Ureter (tissue), 1 donor: ENCODE measurements at regions not wholly inside any gene's neighbourhood (a gene's known extent, or its start where the extent isn't known, plus 50 kb on each side); places are given as distances from the start of the nearest gene placed in this dataset.
"Not testable (repeated sequence)": the region's sequence is repeated elsewhere in the genome, so short reads cannot be mapped to it uniquely, and the experiment has no call there.

Experiments used
- DNase-seq: peaks from one replicate; pipeline ENCODE4 v3.0.0-alpha.2; 2020; ENCODE audit warnings: low spot score
- donor health status: DM: yes; HTN: yes; CAD: no.

GRCh38 chr18:78800102-78800851 is 179.3 kb upstream of the SALL3 start:
- DNase-seq: not testable (repeated sequence)

DNA sequence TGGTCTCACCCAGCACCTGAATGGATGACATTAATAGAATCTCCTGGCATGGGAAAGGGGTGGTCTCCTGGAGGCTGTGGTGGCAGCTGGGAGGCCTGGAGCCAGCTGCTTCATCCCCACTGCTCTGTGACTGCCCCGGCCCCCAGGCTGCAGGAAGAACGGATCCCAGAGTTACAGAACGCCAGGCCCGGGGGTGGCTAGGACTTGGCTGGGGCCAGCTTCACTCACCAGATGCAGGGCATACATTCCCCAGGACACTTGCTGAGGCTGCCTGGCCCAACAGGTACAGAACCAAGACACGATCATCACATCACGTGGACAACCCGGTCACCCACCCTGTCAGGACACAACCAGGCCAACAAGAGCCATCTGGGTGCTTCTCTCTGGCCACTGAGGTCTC is 178.6 kb upstream of the SALL3 start:
- DNase-seq: no peak

- DNase-seq: no peak
Measured at GRCh38 chr18:78803104-78803503, 176.5 kb upstream of the SALL3 start.

GRCh38 chr18:78804206-78805030 is 175.2 kb upstream of the SALL3 start:
- DNase-seq: no peak

DNA sequence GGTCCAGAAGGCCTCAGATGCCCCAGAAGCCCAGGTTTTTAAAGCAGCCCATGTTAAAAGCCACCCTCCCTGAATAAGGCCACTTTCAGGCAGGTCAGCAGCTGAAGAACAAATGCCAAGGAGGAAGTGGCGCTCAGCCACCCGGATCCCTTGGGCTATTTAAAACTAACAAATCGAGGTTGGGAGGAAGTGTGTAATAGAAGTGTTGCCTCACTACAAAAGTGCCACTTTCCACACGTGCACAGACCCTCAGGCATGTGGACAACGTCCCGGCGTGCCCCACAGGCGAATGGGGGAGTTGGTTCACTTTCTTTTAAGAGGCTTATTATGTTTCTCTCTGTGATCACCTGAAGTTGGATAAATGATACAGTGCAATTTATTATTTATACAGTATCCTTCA is 173.8 kb upstream of the SALL3 start:
- no peak for DNase-seq

DNA sequence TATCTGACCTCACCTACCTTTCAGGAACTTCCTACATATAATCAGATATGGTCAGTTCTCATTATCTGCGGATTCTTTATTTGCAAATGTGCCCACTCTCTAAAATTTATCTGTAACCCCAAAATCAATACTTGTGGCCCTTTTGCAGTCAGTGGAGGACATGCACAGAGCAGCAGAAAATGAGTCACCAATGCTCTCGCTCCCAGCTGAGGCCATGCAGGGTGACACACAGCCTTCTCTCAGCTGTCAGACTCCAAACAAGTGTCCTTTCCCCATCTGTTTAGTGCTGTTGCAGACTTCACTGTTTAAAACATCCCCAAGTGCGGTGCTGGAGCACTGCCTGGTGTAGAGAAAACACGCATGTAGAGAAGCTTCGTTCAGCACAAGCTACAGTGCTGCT is 171.9 kb upstream of the SALL3 start:
- DNase-seq: no peak

- no peak for DNase-seq
Measured at GRCh38 chr18:78809845-78810244, 169.8 kb upstream of the SALL3 start.

DNA sequence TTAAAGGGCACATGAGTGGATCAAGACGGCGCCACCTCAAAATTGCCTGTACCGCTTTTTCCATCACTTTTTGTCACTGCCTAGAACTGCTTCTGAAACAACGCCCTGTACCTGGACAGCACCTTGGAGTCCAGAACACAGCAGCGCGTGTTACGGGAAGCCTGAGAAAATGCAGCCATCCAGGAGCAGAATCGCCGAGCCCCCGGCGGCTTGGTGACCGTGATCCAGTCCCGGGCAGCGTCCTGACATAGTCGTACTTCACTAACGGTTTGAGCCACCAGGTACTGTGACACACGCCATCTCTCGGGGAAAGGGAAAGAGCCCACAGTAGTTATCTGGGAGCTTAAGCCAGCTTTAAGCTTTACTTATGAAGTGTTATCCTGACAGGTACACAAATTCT is 168.9 kb upstream of the SALL3 start:
- DNase-seq: no peak

DNA sequence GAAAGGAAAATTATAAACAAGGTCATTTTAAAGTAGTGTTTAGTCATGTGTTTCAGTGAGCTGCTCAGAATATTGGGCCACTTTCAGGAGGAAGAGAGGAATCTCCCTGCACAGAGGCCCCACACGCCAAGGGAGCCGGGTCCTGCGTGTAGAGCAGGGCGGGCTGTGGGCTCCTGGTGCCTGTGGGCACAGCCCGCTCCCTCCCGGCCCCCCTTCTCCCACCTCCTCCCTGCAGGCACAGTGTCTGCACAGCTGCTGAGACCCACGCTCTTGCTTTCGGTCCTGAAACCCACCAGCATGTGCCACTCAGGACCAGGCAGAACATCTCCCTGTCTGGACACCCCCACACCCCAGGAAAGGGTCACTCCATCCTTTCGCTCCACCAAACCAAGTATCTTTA is 167.6 kb upstream of the SALL3 start:
- no peak for DNase-seq

DNA sequence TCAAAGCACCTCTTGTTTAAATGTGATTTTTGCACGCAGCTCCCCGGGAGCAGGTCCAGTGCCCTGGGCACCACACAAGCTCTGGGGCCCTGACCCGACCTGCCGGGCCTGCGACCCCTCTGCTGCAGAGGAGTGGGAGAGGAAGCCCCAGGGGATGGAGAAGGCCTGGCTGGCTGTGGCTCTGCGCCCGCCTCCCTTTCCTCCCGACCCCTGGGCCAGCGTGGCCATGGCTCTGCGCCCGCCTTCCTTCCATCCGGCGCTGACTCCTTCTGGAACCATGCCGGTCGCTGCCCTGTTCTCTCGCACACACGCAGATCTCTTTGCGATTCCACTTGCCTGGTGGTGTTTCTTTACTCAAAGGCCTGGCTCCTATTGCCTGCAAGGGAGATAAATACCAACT is 166.5 kb upstream of the SALL3 start:
- DNase-seq: no peak

DNA sequence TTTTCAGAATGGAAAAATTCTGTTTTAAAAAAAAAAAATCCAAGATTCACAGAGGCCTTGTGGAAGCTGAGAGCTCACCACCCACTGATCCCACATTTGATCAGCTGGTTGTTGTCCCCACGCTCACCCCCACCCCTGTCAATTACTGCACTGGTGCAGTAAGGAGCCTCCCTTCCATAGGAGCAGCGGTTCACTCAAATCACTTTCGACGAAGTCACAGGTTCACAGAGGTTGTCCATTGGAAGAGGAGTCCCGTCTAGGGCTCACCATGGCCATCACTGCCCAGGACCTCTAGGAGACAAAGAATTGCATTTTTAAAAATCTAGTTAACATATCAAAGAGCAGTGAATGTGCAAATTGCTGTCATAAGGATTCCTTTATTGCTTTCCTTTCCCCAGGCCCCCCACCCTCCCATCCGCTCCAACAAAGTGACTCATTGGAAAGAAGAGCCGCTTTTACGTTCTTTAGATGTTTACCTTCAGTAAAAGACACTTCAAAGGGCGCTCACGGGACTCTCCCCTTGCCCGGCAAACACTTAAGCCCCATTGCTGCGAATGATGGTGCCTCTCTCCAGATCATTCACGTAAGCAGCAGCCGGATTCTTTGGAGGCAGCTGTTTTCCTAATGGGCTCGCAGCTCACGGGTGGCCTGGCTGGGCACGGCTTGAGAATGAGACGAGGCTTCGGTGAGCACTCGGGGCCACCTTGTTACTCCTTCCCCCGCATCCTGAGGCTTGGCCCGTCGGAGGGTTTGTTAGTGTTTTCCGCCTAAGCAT is 165.5 kb upstream of the SALL3 start:
- DNase-seq: no peak

- DNase-seq: no peak
Measured at GRCh38 chr18:78814766-78815165, 164.9 kb upstream of the SALL3 start.

DNA sequence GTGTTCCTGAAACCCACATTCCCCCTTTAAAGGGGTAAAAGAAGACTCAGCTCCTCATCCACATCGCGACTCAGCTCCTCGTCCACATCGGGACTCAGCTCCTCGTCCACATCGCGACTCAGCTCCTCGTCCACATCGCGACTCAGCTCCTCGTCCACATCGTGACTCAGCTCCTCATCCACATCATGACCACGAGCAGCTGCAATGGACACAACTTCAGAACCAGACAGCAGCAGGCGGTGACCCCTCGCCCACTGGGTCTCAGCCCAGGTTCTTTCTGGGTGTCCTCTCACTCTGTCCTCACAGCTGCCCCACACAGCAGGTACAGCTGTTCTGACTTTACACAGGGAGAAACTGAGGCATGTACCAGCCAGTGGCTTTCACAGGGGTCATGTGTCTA is 163.5 kb upstream of the SALL3 start:
- DNase-seq: no peak

DNA sequence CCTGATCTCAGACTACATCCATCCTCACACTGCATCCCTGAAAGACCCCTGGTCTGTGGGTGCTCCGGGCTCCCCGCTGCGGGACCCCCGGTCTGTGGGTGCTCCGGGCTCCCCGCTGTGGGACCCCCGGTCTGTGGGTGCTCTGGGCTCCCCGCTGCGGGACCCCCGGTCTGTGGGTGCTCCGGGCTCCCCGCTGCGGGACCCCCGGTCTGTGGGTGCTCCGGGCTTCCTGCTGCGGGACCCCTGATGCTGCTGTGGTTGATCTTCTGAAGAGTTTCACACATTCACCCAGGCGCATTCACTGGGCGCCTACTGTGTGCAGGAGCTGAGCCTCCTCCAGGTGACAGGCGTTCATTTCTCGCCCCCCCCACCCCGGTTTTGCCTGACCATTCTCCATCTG is 162.7 kb upstream of the SALL3 start:
- no peak for DNase-seq

GRCh38 chr18:78818495-78818894 is 161.1 kb upstream of the SALL3 start:
- DNase-seq: no peak

DNA sequence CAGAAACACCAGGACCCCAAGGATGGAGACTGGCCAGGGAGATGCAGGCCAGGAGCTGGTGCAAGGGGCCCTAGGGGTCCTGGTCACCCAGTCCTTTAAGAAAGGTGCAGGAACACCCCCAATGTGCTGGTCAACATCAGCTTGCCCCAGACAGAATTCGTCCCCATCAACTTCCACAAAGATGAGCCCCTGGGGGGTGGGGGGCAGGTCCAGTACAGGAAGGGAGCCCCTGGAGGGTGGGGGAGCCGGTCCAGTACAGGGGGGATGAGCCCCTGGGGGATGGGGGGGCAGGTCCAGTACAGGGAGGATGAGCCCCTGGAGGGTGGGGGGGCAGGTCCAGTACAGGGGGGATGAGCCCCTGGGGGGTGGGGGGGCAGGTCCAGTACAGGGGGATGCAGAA is 160.7 kb upstream of the SALL3 start:
- no peak for DNase-seq

DNA sequence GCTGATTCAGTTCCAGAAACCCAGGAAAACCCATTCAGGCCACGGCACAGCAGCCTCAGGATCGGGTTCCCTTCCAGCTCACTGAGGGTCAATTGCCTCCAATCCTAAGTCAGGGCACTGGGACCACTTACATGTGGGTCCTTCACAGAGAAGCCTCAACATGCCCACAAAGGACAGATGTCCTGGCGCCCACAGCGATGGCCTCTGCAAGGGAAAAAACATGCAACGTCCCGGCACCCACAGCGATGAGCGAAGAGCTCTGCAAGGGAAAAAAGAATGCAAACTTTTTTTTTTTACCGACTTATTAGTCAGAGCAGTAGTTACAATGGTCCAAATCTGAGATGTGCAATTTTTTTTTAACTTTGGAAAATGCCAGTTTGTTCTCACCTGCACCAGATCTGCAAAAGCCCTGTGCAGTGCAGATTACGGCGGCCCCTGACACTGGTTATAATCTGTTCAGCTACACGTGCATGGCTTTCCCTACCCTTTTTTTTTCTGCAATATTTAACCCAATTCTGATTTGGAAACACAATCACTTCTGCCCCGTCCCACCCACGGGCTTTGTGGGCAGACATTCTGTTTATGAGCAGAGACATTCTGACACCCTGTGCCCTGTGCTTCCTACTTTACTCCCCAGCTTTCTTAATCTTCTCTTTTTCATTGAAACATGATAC is 159.3 kb upstream of the SALL3 start:
- no peak for DNase-seq

GRCh38 chr18:78821396-78821795 is 158.2 kb upstream of the SALL3 start:
- DNase-seq: no peak

- no peak for DNase-seq
Measured at GRCh38 chr18:78822171-78822948, 157.3 kb upstream of the SALL3 start.

DNA sequence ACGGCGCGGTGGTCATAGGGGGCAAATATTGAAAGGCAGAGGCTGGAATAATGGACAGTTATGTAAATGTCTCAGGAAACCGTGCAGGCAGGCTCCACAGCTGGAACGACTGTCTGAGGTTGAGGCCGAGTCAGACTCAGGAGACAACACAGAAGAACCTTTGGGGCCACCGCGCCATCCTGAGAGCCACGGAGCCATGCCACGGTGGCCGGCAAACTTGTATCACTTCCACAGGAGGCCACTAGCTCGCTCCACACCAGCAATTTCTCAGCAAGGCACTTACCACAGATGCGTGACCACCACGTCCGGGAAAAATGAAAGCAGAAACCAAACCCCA is 156.7 kb upstream of the SALL3 start:
- DNase-seq: no peak

DNA sequence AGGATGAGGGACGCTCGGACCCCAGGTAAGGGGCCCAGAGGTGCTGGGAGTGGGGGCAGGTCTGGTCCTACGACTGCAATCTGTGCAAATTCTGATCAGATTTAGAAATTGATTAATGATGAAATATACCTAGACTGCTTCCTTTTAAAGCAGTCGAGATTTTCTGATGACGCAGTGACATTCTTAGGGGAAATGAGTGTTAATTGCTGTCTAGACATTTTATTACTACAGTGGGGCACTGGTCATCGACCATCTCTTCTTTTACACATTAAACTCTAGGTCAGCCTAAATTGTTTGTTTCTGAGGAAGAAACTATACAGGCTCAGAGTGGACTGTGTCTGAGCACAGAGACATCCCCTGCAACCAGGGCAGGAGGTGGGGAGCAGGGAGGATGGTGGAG is 154.4 kb upstream of the SALL3 start:
- DNase-seq: no peak
